ENCODE measurements at regions not wholly inside any gene's neighbourhood (a gene's known extent, or its start where the extent isn't known, plus 50 kb on each side); places are given as distances from the start of the nearest gene placed in this dataset.

GRCh38 chr22:48391820-48392219 lies 1435.9 kb downstream of the BRD1 start:
- TF ChIP-seq CTCF (IDR thresholded peaks at IDR 0.05; ENCODE audit: low read depth, low read length, poor library complexity, severe bottlenecking): no peak
- no peak for TF ChIP-seq EZH2phosphoT487 (IDR thresholded peaks at IDR 0.05; ENCODE audit: borderline replicate concordance, low read length)
